Endothelial cell (in vitro differentiated cells): ENCODE measurements at regions not wholly inside any gene's neighbourhood (a gene's known extent, or its start where the extent isn't known, plus 50 kb on each side); places are given as distances from the start of the nearest gene placed in this dataset.

Experiments used
- DNase-seq: peaks from one replicate; pipeline ENCODE4 v3.0.0; 2021; ENCODE audit warnings: low spot score
- H3K27ac Mint-ChIP-seq: one replicate; pipeline ENCODE4 v1.8.0; 2021; ENCODE audit warnings: mixed read lengths, inconsistent platforms; ENCODE audit not compliant: unreplicated experiment
- H3K27me3 Mint-ChIP-seq: one replicate; pipeline ENCODE4 v1.8.0; 2021; ENCODE audit warnings: mild to moderate bottlenecking, moderate library complexity, mixed read lengths, inconsistent platforms; ENCODE audit not compliant: unreplicated experiment
- H3K36me3 Mint-ChIP-seq: one replicate; pipeline ENCODE4 v1.8.0; 2021; ENCODE audit warnings: mild to moderate bottlenecking, low read depth, mixed read lengths, inconsistent platforms; ENCODE audit not compliant: unreplicated experiment
- H3K4me1 Mint-ChIP-seq: one replicate; pipeline ENCODE4 v1.8.0; 2021; ENCODE audit warnings: mild to moderate bottlenecking, mixed read lengths, inconsistent platforms; ENCODE audit not compliant: unreplicated experiment
- H3K4me3 Mint-ChIP-seq: one replicate; pipeline ENCODE4 v1.8.0; 2021; ENCODE audit warnings: mild to moderate bottlenecking, mixed read lengths, inconsistent platforms; ENCODE audit not compliant: unreplicated experiment
- H3K9me3 Mint-ChIP-seq: one replicate; pipeline ENCODE4 v1.8.0; 2021; ENCODE audit warnings: mixed read lengths, inconsistent platforms; ENCODE audit not compliant: unreplicated experiment
- CTCF ChIP-seq: fragments of 200-600 bp; sonication (generic); IDR thresholded peaks from one replicate; pipeline ENCODE4 v1.5.0; 2021; ENCODE audit warnings: antibody characterized with exemption; ENCODE audit not compliant: unreplicated experiment

- TF ChIP-seq CTCF: no peak
- no peaks in the 10 kb centered on the region for H3K36me3 Mint-ChIP-seq
- no peak overlapping the region for H3K27ac Mint-ChIP-seq
- no peaks in the 10 kb centered on the region for H3K9me3 Mint-ChIP-seq
- H3K27me3 Mint-ChIP-seq: no peaks in the 10 kb centered on the region
- H3K4me3 Mint-ChIP-seq: no peak overlapping the region
- no peak for DNase-seq
- peaks cover under 1% of the 10 kb centered on the region for H3K4me1 Mint-ChIP-seq
Observed at GRCh38 chr6:87784051-87784450, 82.0 kb upstream of the AKIRIN2 start.

GRCh38 chr6:87779542-87779941 is 77.5 kb upstream of the AKIRIN2 start:
- DNase-seq: no peak
- no peak for TF ChIP-seq CTCF
- Mint-ChIP-seq H3K27me3 (no peaks in the 10 kb centered on the region), H3K27ac (no peak overlapping the region), H3K9me3 (no peaks in the 10 kb centered on the region), H3K4me3 (no peak overlapping the region), H3K4me1 (no peaks in the 10 kb centered on the region), H3K36me3 (no peaks in the 10 kb centered on the region)

- H3K4me3 Mint-ChIP-seq: no peak overlapping the region
- DNase-seq: no peak
- no peaks in the 10 kb centered on the region for H3K4me1 Mint-ChIP-seq
- no peaks in the 10 kb centered on the region for H3K27me3 Mint-ChIP-seq
- H3K9me3 Mint-ChIP-seq: no peaks in the 10 kb centered on the region
- no peak for TF ChIP-seq CTCF
- H3K36me3 Mint-ChIP-seq: no peaks in the 10 kb centered on the region
- H3K27ac Mint-ChIP-seq: no peak overlapping the region
Observed at GRCh38 chr6:87772597-87773530, 70.8 kb upstream of the AKIRIN2 start.

- DNase-seq: no peak
- Mint-ChIP-seq H3K27ac (no peak overlapping the region), H3K36me3 (peaks cover 4% of the 10 kb centered on the region), H3K27me3 (peaks cover 2% of the 10 kb centered on the region), H3K9me3 (no peaks in the 10 kb centered on the region), H3K4me1 (no peaks in the 10 kb centered on the region), H3K4me3 (no peak overlapping the region)
- TF ChIP-seq CTCF: no peak
Observed at GRCh38 chr6:87767478-87767877, 65.4 kb upstream of the AKIRIN2 start.

GRCh38 chr6:87766211-87766610 is 64.2 kb upstream of the AKIRIN2 start:
- Mint-ChIP-seq H3K4me1 (no peaks in the 10 kb centered on the region), H3K9me3 (no peaks in the 10 kb centered on the region), H3K27ac (no peak overlapping the region), H3K36me3 (peaks cover 4% of the 10 kb centered on the region), H3K27me3 (peaks cover 2% of the 10 kb centered on the region), H3K4me3 (no peak overlapping the region)
- DNase-seq: no peak
- TF ChIP-seq CTCF: no peak
